ENCODE measurements at regions not wholly inside any gene's neighbourhood (a gene's known extent, or its start where the extent isn't known, plus 50 kb on each side); places are given as distances from the start of the nearest gene placed in this dataset.

GRCh38 chr1:4511374-4511773 lies 143.0 kb upstream of the AJAP1 start:
- DNase-seq, result no peak

DNA sequence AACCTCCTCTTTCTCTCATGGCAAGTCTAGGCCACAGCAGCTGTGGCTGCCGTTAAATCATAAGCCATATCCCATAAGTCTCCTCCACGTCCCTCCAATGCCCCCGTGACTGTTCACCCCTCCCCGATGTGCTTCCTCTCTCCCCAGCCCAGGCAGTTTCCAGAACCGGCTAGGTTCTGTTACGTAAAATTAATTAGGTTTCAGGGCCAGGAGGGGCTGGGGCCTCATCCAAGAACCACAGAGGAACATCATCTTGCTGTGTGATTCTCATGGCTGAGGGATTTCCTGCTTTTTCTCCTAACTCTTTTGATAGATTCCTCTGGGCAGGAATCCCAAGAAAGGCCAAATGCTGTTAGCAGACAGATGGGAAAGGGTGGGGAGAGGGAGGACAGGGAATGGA lies 141.8 kb upstream of the AJAP1 start:
- DNase-seq, result no peak

- no peak for DNase-seq
Observed at GRCh38 chr1:4513685-4514084, 140.7 kb upstream of the AJAP1 start.

- no peak for DNase-seq
Observed at GRCh38 chr1:4515727-4516289, 138.6 kb upstream of the AJAP1 start.

- DNase-seq, result no peak
Observed at GRCh38 chr1:4516596-4516995, 137.8 kb upstream of the AJAP1 start.

DNA sequence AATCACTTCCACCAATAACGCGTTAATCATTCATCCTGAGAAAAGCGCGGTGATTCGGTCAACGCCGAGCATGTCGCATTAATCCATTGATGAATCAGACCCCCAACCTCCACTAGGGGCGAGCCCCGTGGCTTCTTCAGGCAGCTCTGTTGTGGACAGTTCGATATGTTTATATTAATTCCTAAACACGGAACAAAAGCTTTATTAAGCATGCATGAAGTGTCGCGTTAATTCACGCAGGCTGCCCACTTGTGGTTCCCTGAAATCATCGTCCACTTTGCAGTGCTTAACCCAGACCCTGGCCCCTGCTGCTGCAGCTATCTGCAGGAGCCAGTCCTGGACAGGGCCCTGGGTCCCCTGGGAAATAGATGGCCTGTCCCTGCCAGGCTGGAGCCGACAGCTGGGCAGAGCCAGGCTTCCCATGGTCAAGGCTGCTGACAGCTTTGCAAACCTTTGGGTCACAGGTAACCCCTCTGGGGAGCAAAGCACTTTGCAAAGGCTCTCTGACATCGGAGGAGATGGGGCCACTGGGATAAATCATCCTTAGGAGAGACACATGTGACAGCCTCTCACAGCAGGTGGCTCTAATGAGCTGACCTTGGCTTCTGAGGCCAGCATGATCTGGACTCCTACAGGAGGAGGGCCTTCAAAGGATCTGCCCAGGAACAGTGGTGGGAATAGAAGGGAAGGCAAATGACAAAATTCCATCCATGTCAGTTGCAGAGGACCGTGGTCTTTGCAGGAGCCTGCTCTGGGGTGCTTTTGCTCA lies 137.0 kb upstream of the AJAP1 start:
- no peak for DNase-seq

- no peak for DNase-seq
Observed at GRCh38 chr1:4518621-4519020, 135.8 kb upstream of the AJAP1 start.

GRCh38 chr1:4519954-4520353 lies 134.5 kb upstream of the AJAP1 start:
- no peak for DNase-seq

GRCh38 chr1:4523551-4523950 lies 130.9 kb upstream of the AJAP1 start:
- no peak for DNase-seq

DNA sequence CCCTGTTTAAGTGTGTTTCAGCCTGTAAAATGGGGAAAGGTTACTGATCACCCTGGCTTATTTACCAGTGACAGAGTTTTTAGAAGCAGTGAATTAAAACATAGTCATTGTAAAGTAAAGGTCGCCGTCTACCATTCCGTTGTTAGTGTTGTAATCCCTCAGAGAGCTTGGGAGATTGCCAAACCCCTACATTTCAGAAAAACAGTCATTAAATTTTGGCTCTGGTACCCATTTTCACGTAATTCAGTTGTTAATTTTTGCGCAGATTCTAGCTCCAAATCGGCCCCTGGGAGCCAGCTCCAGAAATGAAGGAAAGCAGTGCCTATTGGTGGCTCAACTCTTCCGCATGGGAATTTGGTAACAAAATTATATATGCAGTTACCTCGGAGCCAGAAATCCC lies 127.7 kb upstream of the AJAP1 start:
- no peak for DNase-seq

DNA sequence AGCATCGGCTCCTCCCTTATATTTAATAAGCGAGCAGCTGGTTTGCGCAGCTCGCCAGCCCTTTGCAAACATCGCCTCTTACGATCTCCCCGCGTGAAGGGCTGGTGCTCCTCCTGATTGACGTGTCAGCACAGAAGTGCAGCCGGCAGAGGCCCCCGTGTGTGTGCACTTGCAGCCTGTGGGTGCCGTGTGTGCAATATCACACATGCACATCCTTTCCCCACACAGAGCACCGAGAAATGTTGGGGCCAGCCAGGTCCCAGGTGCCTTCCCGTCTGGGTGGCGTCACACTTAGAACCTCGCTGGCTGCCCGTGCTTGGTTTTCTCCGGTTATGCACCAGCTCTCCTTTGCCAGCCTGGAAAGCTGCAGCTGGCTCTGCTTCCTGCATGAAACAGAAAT lies 126.6 kb upstream of the AJAP1 start:
- DNase-seq, result no peak

DNA sequence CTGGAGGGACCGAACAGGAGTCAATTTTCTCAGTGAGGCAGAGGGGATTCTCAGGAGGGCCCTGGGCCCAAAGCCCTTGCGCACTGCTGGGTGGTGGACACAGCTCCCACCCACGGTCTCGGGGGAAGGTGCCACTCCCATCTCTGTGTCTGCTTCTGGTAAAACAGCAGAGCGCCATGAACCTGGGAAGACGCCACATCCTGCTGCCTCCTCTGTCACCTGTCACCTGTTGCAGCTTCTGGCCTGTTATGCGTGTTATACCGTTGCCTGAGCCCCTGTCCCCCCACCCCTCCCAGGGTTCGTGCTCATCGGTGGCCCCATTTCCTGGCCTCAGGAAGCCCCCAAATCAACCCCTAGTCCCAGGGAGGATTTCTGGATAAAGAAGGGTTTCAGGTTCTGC lies 125.8 kb upstream of the AJAP1 start:
- no peak for DNase-seq

DNA sequence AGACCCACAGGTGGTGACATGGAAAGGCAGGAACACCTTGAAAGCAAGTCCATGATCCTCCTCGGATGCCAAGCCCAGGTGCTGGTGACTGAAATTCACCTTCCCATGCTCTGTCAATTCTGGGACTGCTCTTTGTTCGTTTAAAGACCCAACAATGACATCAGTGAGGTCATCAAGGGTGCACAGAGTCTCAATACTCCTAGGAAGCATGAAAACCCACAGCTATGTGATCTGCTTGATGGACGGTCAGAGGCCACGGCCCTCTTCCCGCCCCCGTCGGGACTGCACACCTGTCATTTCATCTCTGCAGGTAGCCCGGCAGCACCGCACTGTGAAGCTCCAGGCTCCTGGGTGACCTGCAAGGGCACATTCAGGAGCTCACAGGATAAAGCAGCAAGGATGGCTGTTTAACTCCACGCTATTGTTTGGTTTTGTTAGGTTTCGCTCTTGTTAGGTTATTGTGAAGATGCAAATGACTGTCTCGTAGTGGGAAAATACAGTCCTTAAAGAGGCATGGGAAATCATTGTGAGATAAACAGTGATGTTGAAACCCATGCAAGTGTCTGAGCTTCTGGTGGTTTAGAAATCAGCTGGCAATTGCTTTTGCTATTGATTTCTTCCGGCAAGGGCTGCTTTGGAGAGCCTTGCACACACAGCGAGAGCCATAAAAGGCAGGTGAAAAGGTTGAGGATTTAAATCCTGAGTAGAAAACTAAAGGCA lies 124.8 kb upstream of the AJAP1 start:
- no peak for DNase-seq

DNA sequence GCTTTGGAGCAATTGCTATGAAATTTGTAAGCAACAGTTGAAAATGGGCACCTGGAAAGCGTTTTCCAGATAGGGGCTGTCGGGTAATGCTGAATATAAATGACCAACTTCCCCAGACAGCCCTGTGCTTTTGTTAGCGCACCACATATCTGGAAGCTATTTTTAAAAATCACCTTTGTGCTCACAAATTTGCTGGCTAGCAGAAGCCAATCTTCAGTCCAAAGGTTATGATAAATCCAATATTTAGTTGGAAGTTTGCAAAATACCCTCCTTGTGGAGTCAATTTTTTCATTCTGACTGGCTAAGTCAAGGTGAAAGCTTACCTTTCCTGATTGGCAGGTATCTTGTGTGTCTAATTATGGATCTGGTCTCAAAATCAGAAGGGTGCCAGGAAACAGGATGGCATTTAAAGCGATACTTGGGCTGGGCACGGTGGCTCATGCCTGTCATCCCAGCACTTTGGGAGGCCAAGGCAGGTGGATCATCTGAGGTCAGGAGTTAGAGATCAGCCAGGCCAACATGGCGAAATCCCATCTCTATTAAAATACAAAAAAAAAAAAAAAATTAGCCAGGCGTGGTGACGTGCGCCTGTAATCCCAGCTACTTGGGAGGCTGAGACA lies 124.1 kb upstream of the AJAP1 start:
- no peak for DNase-seq

- DNase-seq, result no peak
Observed at GRCh38 chr1:4531842-4532241, 122.6 kb upstream of the AJAP1 start.

DNA sequence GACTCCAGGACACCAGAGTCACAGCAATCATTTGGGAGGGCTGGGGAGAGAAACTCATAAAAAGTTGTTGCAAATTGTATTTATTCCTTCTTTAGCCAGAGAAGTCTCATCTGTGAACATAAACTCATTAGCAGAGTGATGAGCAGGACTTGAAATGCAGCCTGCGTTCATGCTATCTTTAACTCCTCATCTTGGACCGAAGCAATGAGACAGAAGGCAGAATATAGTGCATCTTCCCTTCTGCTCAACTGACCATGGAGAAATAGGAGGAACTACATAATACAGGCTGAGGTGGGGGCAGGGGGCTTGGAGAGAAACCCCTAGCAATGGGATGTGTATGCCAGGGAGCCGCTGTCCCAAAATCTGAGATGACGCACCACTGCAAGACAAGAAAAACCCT lies 121.8 kb upstream of the AJAP1 start:
- no peak for DNase-seq

GRCh38 chr1:4546911-4547310 lies 107.5 kb upstream of the AJAP1 start:
- DNase-seq, result no peak

GRCh38 chr1:4549930-4550329 lies 104.5 kb upstream of the AJAP1 start:
- no peak for DNase-seq

DNA sequence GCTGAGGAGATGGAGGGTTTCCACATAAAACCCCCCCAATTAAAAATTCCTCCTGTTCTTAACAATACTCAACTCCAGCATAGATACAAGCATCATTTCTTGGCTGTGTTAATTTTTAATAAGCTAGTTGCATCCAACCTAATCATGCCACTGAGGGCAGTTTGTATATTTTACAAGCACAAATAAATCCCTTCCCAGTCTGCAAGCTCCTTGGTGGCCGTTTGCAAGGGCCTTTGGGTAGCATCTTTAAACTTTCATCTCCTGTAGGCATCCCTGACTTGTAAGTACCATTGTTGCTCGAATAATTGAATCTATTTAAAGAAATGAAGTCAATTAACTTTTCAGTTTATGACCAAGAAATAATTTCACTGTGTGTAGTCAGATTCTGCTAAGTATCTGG lies 103.5 kb upstream of the AJAP1 start:
- DNase-seq, result no peak

DNA sequence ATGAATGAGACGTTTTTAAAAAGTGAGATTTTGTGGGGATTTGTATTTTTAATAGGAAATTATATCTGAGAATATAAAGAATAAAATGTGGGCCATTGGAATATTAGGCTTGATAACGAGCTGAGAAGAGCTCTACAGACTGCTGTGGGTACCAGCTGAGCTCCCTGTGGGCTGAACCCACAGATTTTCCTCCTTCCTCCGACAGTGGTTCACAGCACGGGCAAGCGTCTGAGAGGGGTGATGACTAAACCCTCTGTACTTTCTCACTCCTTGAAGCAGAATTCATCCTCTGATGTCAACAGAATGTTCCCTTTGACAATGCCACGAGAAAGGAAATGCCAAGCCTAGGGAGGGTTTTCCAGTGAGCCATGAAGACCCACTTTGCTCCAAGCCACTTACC lies 102.7 kb upstream of the AJAP1 start:
- no peak for DNase-seq

DNA sequence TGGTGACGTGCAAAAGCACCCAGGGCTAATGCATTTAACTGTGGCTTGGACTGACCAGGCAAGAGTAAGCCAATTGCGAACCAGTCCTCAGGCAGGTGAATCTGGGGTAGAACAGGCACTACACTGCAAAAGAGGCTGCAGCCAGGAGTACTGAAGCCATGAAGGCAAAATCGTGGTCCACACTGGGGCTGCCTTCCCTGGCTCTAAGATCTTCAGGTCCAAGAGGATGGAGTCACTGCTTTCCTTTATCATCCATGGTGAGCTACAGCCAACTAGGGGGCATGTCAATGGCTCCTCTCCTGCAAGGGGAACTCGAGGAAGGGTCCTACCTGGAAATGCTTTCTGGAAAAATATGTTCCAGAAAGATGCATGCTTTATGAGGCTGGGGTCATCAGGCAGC lies 100.6 kb upstream of the AJAP1 start:
- DNase-seq, result no peak

- DNase-seq, result no peak
Observed at GRCh38 chr1:4554271-4554865, 100.0 kb upstream of the AJAP1 start.

DNA sequence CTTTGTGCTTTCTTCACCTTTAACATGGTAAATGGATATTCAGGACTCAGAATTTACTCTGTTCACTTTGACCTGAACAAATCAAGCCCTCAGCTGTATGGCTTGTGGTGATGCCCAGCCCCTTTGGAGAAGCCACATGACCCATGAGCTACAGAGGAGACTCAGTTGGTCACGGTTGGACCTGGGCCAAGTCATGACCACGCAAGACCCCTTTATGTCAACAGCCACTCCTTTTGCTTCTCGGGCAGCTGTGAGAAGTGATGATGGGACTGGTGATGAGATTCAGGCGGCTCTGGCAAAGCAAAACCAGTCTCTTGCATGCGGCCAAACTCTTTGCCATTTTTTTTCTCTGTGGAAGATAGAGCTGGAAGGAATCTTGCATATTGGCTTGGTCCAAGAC lies 96.5 kb upstream of the AJAP1 start:
- no peak for DNase-seq

DNA sequence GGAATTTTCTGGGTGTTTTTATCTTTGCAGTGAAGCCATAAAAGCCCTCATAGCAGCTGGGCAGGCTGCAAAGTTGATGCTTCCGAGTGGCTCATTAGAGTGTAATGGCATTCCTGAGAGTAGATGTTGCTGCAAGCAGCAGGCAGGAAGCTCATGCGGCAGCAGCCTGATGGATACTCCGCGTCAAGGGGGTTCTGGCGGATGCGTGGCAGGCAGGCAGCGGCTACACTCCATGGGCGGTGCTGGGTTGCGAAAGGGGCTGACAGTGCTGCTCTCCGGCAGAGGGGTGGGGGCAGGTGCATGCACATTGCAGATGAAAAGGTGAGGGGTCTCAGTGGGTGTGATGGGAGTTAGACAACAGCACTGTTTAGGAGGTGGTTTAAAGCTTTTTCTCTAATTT lies 93.2 kb upstream of the AJAP1 start:
- DNase-seq, result no peak
